Inflammatory macrophage treated with lipopolysaccharide for 4 hours (primary cell): ENCODE measurements at regions not wholly inside any gene's neighbourhood (a gene's known extent, or its start where the extent isn't known, plus 50 kb on each side); places are given as distances from the start of the nearest gene placed in this dataset.

Experiments
- DNase-seq: peaks from one replicate; pipeline ENCODE4 v3.0.0-alpha.2; 2020

GRCh38 chr4:56200275-56200674 is 187.0 kb downstream of the AASDH start:
- DNase-seq, result no peak

DNA sequence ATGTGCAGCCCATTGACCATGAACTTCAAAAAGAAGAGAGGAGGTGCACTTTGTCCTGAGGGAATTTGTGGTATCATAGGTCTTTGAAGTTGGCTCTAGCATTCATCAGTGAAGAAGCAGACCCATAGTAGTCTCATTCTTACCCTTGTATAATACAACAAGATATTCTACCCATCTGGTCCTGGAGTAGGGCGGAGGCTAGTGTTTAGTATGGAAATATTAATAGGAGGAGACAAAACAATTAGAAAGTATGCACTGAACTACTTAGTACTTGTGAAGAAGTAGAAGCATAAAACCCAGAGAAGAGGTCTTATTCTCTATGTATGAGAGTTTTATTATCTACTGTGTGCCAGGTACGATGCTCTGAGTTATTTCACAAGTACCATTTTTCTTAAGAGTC is 189.0 kb downstream of the AASDH start:
- DNase-seq, result no peak

DNA sequence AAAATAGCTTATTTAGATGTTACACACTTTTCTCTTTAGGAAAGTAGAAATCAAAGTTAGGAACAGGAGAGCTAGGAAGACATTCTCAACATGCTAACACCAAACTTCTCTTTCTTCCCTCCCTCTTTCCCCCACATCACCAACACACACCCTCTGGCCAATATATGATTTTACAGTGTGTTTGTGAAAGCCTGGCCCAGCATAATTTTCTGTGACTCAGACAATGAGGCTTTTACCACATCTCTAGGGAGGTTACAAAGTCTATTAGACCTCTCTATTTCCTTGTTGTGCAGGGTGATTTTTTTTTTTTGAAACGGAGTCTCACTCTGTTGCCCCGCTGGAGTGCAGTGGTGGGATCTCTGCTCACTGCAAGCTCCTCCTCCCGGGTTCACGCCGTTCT is 189.9 kb downstream of the AASDH start:
- no peak for DNase-seq

GRCh38 chr4:56195025-56195424 is 192.3 kb downstream of the AASDH start:
- DNase-seq, result no peak

DNA sequence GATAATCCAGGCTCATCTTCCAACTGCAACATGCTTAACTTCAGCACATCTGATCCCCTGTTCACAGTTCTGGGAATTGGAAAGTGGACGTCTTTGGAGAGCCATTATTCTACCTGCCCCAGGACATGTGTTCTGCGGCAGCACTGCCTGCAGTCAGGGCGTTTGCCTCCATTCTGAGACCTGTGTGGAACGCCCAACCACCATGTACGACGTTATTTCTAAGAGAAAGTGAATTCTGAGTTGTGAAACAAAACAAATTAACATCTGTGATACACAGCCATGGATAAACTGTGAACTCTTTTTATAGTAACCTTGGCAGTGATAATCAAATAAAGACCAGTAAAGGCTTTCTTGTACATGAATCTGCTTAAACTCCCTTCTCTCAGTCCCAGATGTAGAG is 195.8 kb downstream of the AASDH start:
- no peak for DNase-seq

DNA sequence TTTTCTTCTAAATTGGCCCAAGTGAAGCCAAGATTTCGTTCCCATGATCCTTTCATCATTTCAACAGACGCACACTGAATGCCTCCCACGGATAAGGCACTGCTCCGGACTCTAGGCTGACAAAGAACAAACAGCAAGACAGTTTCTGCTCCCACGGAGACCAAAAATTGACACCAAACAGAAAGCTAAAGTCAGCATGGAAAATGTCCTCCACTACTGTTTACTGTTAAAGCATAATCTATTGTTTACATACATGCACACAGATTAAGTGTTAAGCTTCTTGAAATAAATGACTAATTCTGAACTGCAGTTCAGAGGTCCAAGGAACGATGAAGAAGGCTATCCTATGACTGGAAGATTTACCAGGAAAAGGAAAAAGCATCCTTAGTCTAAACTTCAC is 199.6 kb downstream of the AASDH start:
- no peak for DNase-seq

GRCh38 chr4:56186808-56187523 is 200.3 kb downstream of the AASDH start:
- DNase-seq, result no peak

DNA sequence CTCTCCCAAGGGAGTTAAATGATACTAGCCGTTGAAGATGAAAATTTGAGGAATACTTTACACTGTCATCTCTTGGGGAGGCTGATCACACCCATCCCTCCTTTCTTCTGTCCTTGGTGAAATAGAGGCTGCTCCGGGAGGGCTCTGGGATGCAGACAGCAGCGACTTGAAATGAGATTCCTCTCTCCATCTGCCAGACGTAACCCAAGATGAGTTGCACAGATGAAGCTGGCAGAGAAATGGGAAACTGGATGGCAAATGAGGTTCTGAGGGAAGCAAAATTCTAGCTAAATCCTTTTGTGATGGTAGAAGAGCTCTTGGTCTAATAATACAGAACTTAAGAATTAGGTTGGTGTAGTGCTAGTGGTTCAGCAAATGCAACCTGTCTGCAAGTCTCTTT is 201.4 kb downstream of the AASDH start:
- DNase-seq, result no peak

GRCh38 chr4:56184214-56184613 is 203.1 kb downstream of the AASDH start:
- no peak for DNase-seq

GRCh38 chr4:56183344-56183959 is 203.8 kb downstream of the AASDH start:
- peak; percentile 50 for DNase-seq

- DNase-seq, result no peak
These were observed 204.9 kb downstream of the AASDH start for GRCh38 chr4:56182356-56182755.

DNA sequence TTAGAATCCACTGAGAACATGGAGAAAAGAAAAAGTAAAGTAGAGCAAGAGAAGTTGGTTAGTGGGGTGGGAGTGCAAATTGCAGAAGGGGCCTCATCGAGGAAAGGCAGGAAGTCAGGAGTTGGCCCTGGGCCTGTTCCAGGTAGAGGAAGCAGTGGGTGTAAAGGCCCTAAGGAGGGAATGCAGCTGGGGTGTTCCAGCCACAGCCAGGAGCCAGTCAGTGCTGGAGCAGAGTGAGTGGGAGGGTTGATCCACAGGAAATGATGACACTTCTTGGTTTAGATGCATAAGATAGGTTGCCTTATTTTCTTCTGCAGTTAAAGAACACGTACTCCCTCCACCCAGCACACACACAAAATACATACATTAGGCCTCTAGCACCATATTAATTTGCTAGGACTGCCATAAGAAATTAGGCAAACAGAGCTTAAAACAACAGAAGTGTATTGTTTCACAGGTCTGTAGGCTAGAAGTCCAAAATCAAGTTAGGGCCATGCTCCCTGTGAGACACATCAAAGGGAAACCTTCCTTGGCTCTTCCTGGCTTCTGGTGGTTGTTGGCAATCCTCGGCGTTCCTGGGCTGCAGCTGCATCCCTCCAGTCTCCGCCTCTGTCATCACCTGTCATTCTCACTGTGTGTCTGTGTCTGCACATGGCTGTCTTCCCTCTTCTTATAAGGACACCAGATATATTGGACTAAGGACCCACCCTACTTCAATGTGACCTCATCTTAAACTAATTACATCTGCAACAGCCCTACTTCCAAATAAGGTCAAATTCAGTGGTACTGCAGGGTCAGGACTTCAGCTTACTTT is 205.9 kb downstream of the AASDH start:
- peak; percentile 52 for DNase-seq

DNA sequence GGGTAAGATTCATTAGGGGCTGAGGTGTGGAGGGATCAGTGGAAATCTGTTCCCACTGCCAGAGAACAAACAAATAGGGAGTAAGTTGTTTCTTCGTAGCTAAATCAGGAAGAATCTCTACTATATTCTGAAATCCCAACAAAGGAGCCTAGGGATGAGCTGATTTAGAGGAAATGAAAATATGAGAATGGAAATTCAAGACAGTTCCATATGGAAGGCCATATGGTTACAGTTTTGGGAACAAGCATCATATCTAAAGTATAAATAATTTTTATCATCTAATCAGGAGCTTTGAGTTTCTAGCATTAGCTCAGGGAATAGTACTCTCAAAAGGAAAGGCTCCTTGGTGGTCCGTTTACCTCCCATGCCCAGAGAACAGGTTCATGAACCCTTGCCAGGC is 218.2 kb downstream of the AASDH start:
- DNase-seq, result no peak

DNA sequence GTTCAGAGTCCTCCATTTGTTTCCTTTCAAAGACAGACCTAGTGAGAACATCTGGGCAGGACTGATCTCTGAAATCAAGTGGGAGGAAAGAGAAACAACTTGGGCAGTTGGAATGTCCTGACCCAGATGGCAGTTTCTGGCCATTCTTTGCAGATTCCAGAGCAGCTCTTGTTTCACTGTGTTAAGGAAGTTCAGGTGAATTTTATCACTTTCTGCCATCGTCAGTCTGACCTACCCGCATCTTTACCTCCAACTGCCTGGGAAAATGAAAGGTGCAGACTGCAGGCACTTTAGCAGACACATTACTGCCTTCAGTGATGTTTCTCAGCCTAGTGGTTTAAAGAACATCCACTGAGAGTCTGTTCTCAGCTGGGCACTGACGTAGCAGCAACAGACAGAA is 216.2 kb downstream of the CEP135 start:
- no peak for DNase-seq

- no peak for DNase-seq
These were observed 211.9 kb downstream of the CEP135 start for GRCh38 chr4:56160636-56161035.

DNA sequence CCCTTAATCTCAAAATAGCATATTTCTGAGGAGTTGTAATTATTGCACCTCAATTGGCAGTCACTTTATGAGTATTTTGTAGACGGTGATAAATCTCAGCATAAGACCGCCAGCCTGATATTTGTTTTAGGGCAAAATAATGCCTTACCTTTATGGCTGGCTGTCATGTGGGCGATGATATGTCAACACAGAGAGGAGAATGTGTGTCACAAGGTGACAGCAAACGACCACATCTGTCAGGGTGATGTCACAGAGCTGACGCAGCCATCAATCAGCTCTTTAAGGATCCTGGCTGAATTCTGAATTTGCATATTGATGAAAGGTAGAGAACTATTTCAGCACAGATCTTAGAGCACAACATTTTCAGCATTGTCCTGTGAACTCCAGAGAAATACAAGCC is 209.7 kb downstream of the CEP135 start:
- no peak for DNase-seq

GRCh38 chr4:56156141-56156540 is 207.4 kb downstream of the CEP135 start:
- DNase-seq, result no peak

- no peak for DNase-seq
These were observed 206.7 kb downstream of the CEP135 start for GRCh38 chr4:56155432-56155831.

- no peak for DNase-seq
These were observed 200.8 kb downstream of the CEP135 start for GRCh38 chr4:56149591-56149990.

DNA sequence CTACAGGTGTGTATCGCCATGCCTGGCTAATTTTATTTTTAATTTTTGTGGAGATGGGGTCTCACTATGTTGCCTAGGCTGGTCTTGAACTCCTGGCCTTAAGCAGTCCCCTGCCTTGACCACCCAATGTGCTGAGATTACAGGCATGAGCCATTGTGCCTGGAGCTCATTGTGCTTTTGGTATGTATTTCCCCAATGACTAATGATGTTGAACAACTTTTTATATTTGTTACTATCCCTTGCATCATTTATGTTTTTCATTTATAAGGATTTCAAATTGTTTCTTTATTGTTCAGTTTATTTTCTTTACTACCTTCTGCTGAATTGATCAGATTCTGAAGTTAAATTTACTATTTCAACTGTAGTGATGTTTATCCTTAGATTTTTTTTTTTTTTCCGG is 199.7 kb downstream of the CEP135 start:
- DNase-seq, result no peak

DNA sequence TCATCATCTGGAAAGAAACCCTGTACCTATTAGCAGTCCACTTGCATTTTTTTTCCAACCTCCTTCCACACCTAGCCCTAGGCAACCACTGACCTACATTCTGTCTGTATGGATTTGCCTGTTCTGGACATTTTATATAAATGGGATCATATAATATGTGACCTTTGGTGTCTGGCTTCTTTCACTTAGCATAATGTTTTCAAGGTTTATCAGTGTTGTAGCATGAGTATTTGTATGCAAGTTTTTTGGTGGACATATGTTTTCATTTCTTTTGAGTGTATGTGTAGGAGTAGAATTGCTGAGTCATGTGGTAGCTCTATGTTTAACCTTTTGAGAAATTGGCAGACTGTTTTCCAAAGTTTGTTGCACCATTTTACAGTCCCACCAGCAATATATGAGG is 198.6 kb downstream of the CEP135 start:
- no peak for DNase-seq

GRCh38 chr4:56146956-56147355 is 198.2 kb downstream of the CEP135 start:
- DNase-seq, result no peak

DNA sequence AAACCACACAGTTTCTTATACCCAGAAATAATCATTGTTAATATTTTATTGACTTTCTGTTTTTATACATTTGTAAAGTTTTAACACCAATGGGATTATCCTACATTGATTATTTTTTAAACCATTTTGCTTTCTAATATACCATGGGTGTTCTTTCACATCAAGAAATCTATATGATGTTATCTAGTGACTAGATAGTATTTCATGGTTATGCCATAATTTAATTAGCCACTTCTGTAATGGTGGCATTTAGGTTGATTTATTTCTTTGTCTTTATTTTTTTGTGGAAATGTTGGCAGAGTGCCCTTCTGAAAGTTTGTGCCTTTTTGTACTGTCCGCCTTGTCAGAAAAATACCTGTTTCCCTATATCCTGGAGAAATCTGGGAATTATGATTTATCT is 193.3 kb downstream of the CEP135 start:
- DNase-seq, result no peak

- DNase-seq, result no peak
These were observed 190.6 kb downstream of the CEP135 start for GRCh38 chr4:56139241-56139827.
